ENCODE measurements at regions not wholly inside any gene's neighbourhood (a gene's known extent, or its start where the extent isn't known, plus 50 kb on each side); places are given as distances from the start of the nearest gene placed in this dataset.

DNA sequence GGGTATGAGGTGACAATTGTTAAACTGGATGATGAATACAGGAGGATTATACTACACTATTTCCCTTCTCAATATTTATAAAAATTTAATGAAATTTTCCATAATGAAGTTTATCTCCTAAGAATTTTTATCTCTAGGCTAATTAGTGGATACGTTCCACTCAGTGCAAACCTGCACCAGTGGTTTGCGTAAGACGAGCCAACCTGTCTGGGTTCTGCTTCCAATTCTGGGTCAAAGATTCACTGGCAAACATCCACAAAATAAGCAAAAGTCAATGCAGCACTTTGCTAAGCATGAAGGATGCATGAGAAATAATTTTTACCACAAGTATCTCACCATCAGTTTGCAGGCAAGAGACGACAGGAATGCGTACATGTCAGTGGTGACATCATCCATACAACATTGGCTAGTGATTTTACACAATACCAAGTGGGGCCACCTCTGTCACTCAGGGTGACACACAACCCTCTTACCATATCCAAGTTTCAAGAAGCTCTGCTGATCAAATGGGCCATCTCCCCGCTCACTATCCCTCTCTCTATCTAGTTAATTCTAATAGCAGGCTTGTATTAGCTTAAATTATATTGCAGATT, 51.7 kb downstream of the FAM50B start:
- H3K4me1 ChIP-seq (ENCODE audit: control insufficient read depth in 2 of 2, insufficient read depth in 2 of 2, low read length in 2 of 2), result no peaks in the 10 kb centered on the region
- no peak overlapping the region for H3K9ac ChIP-seq (ENCODE audit: low read length)
- Mint-ChIP-seq H3K27me3 (peaks cover 36% of the 10 kb centered on the region), H3K27ac (no peak overlapping the region), H3K4me3 (no peak overlapping the region), H3K4me1 (no peaks in the 10 kb centered on the region), H3K9me3 (ENCODE audit: insufficient read depth) (no peaks in the 10 kb centered on the region)
- ChIA-PET POLR2A (no interaction called here), CTCF (no interaction called here)
- no peak overlapping the region for H3K27ac ChIP-seq (ENCODE audit: low read length in 2 of 2)
- H2AFZ ChIP-seq (ENCODE audit: insufficient read depth, low read depth, low read length, poor library complexity, severe bottlenecking), result no peak overlapping the region
- intact Hi-C loops (cut with micrococcal nuclease), result no loop called here
- TF ChIP-seq EZH2 (IDR thresholded peaks at IDR 0.05; ENCODE audit: borderline replicate concordance, insufficient read depth, low read depth, low read length, poor library complexity, severe bottlenecking), result no peak
- TF ChIP-seq, protein P1, sequence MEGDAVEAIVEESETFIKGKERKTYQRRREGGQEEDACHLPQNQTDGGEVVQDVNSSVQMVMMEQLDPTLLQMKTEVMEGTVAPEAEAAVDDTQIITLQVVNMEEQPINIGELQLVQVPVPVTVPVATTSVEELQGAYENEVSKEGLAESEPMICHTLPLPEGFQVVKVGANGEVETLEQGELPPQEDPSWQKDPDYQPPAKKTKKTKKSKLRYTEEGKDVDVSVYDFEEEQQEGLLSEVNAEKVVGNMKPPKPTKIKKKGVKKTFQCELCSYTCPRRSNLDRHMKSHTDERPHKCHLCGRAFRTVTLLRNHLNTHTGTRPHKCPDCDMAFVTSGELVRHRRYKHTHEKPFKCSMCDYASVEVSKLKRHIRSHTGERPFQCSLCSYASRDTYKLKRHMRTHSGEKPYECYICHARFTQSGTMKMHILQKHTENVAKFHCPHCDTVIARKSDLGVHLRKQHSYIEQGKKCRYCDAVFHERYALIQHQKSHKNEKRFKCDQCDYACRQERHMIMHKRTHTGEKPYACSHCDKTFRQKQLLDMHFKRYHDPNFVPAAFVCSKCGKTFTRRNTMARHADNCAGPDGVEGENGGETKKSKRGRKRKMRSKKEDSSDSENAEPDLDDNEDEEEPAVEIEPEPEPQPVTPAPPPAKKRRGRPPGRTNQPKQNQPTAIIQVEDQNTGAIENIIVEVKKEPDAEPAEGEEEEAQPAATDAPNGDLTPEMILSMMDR (IDR thresholded peaks at IDR 0.05), result no peak
- no peaks in the 10 kb centered on the region for H3K9me3 ChIP-seq (ENCODE audit: control extremely low read depth in 1 of 3, control insufficient read depth in 2 of 3, insufficient read depth in 1 of 3, low read length in 2 of 3)
- H3K36me3 ChIP-seq (replicated peaks in 1 of 2; ENCODE audit: control extremely low read depth in 1 of 2, control insufficient read depth in 1 of 2, extremely low read depth in 1 of 2, insufficient read depth in 2 of 2, low read length in 1 of 2), result no peaks in the 10 kb centered on the region
- H3K4me2 ChIP-seq (replicated peaks; ENCODE audit: low read depth, low read length, poor library complexity, severe bottlenecking), result no peak overlapping the region
- no peak for DNase-seq
- no peaks in the 10 kb centered on the region for H3K79me2 ChIP-seq (ENCODE audit: control insufficient read depth, insufficient read depth, low read length)
- no peaks in the 10 kb centered on the region for H4K20me1 ChIP-seq (ENCODE audit: control insufficient read depth, insufficient read depth, low read length, poor library complexity, severe bottlenecking)
- H3K4me3 ChIP-seq (ENCODE audit: control extremely low read depth in 1 of 5, extremely low read depth in 1 of 5, insufficient read depth in 1 of 5, low read depth in 2 of 5, low read length in 4 of 5), result no peak overlapping the region
- WGBS (ENCODE audit: insufficient coverage), result 100% methylated on average over 2 of the region's 6 CpGs
- H3K27me3 ChIP-seq (replicated peaks in 1 of 4; ENCODE audit: control extremely low read depth in 1 of 4, control insufficient read depth in 3 of 4, insufficient read depth in 4 of 4, low read length in 3 of 4), result peaks cover 0 to 8% (median 0%) of the 10 kb centered on the region in 4 experiments
- no peak for ATAC-seq (ENCODE audit: low read depth)

DNA sequence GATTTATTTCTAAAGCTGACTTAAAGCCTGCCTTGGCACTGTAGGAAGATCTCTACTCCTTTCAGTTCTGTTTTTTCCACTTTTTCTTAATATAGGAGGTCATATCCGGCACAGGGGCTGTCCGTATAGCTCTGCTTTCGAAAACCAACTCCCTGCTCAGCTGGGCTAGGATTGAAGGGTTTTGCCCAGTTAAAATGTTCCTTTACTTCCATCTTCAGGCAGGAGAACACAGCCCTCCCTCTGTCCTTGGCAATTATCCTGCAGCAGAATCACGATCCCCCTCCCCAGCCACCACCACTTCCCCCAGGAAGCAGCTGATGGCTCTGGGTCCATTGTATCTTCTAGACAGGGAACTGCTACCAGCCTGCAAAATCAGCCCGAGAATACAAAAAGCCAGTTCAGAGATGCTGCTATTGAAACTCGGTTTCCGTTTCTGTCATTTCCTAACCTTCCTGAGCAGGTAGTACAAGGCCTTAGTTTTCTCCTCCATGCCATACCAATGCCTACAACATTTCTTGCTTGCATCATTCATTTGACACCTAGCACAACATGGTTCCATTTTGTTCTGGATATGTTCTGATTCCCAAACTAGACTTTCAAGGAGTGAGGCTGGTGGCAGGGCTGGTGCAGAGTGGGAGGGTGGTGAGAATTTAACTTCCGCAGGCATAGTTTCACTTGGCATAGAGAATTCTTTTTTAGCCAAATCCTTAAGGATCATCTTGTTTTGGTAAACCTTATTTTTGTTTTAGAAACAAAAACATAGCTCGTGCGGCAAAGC, 53.9 kb downstream of the FAM50B start:
- H3K4me2 ChIP-seq (replicated peaks; ENCODE audit: low read depth, low read length, poor library complexity, severe bottlenecking), result no peak overlapping the region
- DNase-seq (no peak), ATAC-seq (ENCODE audit: low read depth) (no peak)
- intact Hi-C loops (cut with micrococcal nuclease), result no loop called here
- WGBS (ENCODE audit: insufficient coverage), result 52% methylated on average over 8 of the region's 10 CpGs
- Mint-ChIP-seq H3K9me3 (ENCODE audit: insufficient read depth) (no peaks in the 10 kb centered on the region), H3K27ac (no peak overlapping the region), H3K27me3 (peaks cover 31% of the 10 kb centered on the region), H3K4me1 (no peaks in the 10 kb centered on the region), H3K4me3 (no peak overlapping the region)
- no peak for TF ChIP-seq EZH2 (IDR thresholded peaks at IDR 0.05; ENCODE audit: borderline replicate concordance, insufficient read depth, low read depth, low read length, poor library complexity, severe bottlenecking)
- TF ChIP-seq, protein P1 (IDR thresholded peaks at IDR 0.05), result no peak
- CTCF ChIA-PET, result interaction anchor here (0.5 kb wide), 1 partner anchor 78 kb away, joined by 3 read pairs; no protein-coding TSS in a partner anchor
- no peak overlapping the region for H3K27ac ChIP-seq (ENCODE audit: low read length in 2 of 2)
- no peaks in the 10 kb centered on the region for H3K79me2 ChIP-seq (ENCODE audit: control insufficient read depth, insufficient read depth, low read length)
- no peak overlapping the region for H3K9ac ChIP-seq (ENCODE audit: low read length)
- POLR2A ChIA-PET, result interaction anchor here (0.5 kb wide), 1 partner anchor 42 kb away, joined by 12 read pairs; no protein-coding TSS in a partner anchor
- H3K4me3 ChIP-seq (ENCODE audit: control extremely low read depth in 1 of 5, extremely low read depth in 1 of 5, insufficient read depth in 1 of 5, low read depth in 2 of 5, low read length in 4 of 5), result no peak overlapping the region
- no peaks in the 10 kb centered on the region for H3K9me3 ChIP-seq (ENCODE audit: control extremely low read depth in 1 of 3, control insufficient read depth in 2 of 3, insufficient read depth in 1 of 3, low read length in 2 of 3)
- H3K27me3 ChIP-seq (replicated peaks in 1 of 4; ENCODE audit: control extremely low read depth in 1 of 4, control insufficient read depth in 3 of 4, insufficient read depth in 4 of 4, low read length in 3 of 4), result peaks cover 0 to 8% (median 0%) of the 10 kb centered on the region in 4 experiments
- H2AFZ ChIP-seq (ENCODE audit: insufficient read depth, low read depth, low read length, poor library complexity, severe bottlenecking), result no peak overlapping the region
- H3K36me3 ChIP-seq (replicated peaks in 1 of 2; ENCODE audit: control extremely low read depth in 1 of 2, control insufficient read depth in 1 of 2, extremely low read depth in 1 of 2, insufficient read depth in 2 of 2, low read length in 1 of 2), result no peaks in the 10 kb centered on the region
- no peaks in the 10 kb centered on the region for H4K20me1 ChIP-seq (ENCODE audit: control insufficient read depth, insufficient read depth, low read length, poor library complexity, severe bottlenecking)
- H3K4me1 ChIP-seq (ENCODE audit: control insufficient read depth in 2 of 2, insufficient read depth in 2 of 2, low read length in 2 of 2), result no peaks in the 10 kb centered on the region

All from B cell (primary cell).